HepG2 (cell line): ENCODE measurements at regions not wholly inside any gene's neighbourhood (a gene's known extent, or its start where the extent isn't known, plus 50 kb on each side); places are given as distances from the start of the nearest gene placed in this dataset.

Experiments used
- ARID2 ChIP-seq: sonication (generic); formaldehyde crosslinking; IDR thresholded peaks from 2 replicates; pipeline ENCODE4 v1.8.1; 2022; ENCODE audit warnings: mild to moderate bottlenecking, missing genetic modification reagents, borderline replicate concordance
- HHEX ChIP-seq: IDR thresholded peaks from 2 replicates; pipeline ENCODE4 v1.6.1; 2016; ENCODE audit warnings: control low read depth
- MATR3 ChIP-seq: sonication (generic); formaldehyde crosslinking; IDR thresholded peaks from 2 replicates; pipeline ENCODE4 v1.4.0; 2020; ENCODE audit warnings: missing genetic modification reagents
- MIER2 ChIP-seq: IDR thresholded peaks from 2 replicates; pipeline ENCODE4 v1.6.1; 2016; ENCODE audit warnings: missing biosample characterization, missing genetic modification reagents
- NPAS2 ChIP-seq: sonication (generic); formaldehyde crosslinking; IDR thresholded peaks from 2 replicates; pipeline ENCODE4 v1.8.0; 2022; ENCODE audit warnings: mild to moderate bottlenecking, missing genetic modification reagents, borderline replicate concordance
- SNAPC2 ChIP-seq: sonication (generic); formaldehyde crosslinking; IDR thresholded peaks from 2 replicates; pipeline ENCODE4 v1.8.1; 2022; ENCODE audit warnings: mild to moderate bottlenecking, missing genetic modification reagents
- SP5 ChIP-seq: IDR thresholded peaks from 2 replicates; pipeline ENCODE4 v1.6.1; 2016; ENCODE audit warnings: low read depth, borderline replicate concordance
- TEAD2 ChIP-seq: sonication (generic); formaldehyde crosslinking; IDR thresholded peaks from 2 replicates; pipeline ENCODE4 v1.9.0; 2021; ENCODE audit warnings: missing genetic modification reagents
- YEATS4 ChIP-seq: sonication (generic); formaldehyde crosslinking; IDR thresholded peaks from 2 replicates; pipeline ENCODE4 v1.4.0; 2020; ENCODE audit warnings: missing genetic modification reagents, borderline replicate concordance
- ZMYM4 ChIP-seq: sonication (generic); formaldehyde crosslinking; IDR thresholded peaks from 2 replicates; pipeline ENCODE4 v1.8.1; 2023; ENCODE audit warnings: mild to moderate bottlenecking, missing genetic modification reagents
- ZNF230 ChIP-seq: sonication (generic); formaldehyde crosslinking; IDR thresholded peaks from 2 replicates; pipeline ENCODE4 v1.4.0; 2020; ENCODE audit warnings: mild to moderate bottlenecking, missing genetic modification reagents
- ZNF234 ChIP-seq: sonication (generic); formaldehyde crosslinking; conservative IDR thresholded peaks from 2 replicates; pipeline ENCODE4 v1.5.1; 2020; ENCODE audit warnings: mild to moderate bottlenecking, missing genetic modification reagents
- ZNF510 ChIP-seq: sonication (generic); formaldehyde crosslinking; IDR thresholded peaks from 2 replicates; pipeline ENCODE4 v1.4.0; 2020; ENCODE audit warnings: low read depth, mild to moderate bottlenecking, missing genetic modification reagents
- ZNF780A ChIP-seq: sonication (generic); formaldehyde crosslinking; IDR thresholded peaks from 2 replicates; pipeline ENCODE4 v1.8.0; 2022; ENCODE audit warnings: mild to moderate bottlenecking, missing genetic modification reagents, moderate library complexity
- ZNF816 ChIP-seq: sonication (generic); formaldehyde crosslinking; IDR thresholded peaks from 2 replicates; pipeline ENCODE4 v1.8.0; 2022; ENCODE audit warnings: missing genetic modification reagents, mild to moderate bottlenecking, borderline replicate concordance
- ZNF891 ChIP-seq: sonication (generic); formaldehyde crosslinking; IDR thresholded peaks from 2 replicates; pipeline ENCODE4 v1.5.0; 2020; ENCODE audit warnings: mild to moderate bottlenecking, missing genetic modification reagents
- ZSCAN25 ChIP-seq: sonication (generic); formaldehyde crosslinking; IDR thresholded peaks from 2 replicates; pipeline ENCODE4 v1.8.0; 2022; ENCODE audit warnings: mild to moderate bottlenecking, missing genetic modification reagents
- TF ChIP-seq, protein P1 (sequence below): sonication (generic); formaldehyde crosslinking; IDR thresholded peaks from 2 replicates; pipeline ENCODE4 v1.8.1; 2023; ENCODE audit warnings: missing genetic modification reagents, inconsistent platforms, borderline replicate concordance
- TF ChIP-seq, protein P2 (sequence below): sonication (generic); formaldehyde crosslinking; IDR thresholded peaks from 2 replicates; pipeline ENCODE4 v1.5.1; 2020; ENCODE audit warnings: mild to moderate bottlenecking, missing genetic modification reagents, borderline replicate concordance
- TF ChIP-seq, protein P3 (sequence below): sonication (generic); formaldehyde crosslinking; IDR thresholded peaks from 2 replicates; pipeline ENCODE4 v1.8.0; 2022; ENCODE audit warnings: mild to moderate bottlenecking, missing genetic modification reagents; ENCODE audit not compliant: insufficient replicate concordance
- TF ChIP-seq, protein P4 (sequence below): sonication (generic); formaldehyde crosslinking; IDR thresholded peaks from 2 replicates; pipeline ENCODE4 v1.4.0; 2020; ENCODE audit warnings: missing genetic modification reagents

GRCh38 chr2:145822892-145823534, 1303.1 kb upstream of the ZEB2 start (continued):
- TF ChIP-seq YEATS4 (CRISPR knock-in tag) (peak; percentile 57; the same call in 1 of the 2 replicates), NPAS2 (CRISPR knock-in tag) (no peak), ZNF780A (CRISPR knock-in tag) (no peak), MATR3 (CRISPR knock-in tag) (no peak), ZMYM4 (CRISPR knock-in tag) (peak; percentile 81; the same call in 1 of the 2 replicates), HHEX (CRISPR knock-in tag) (peak; percentile 79), ARID2 (CRISPR knock-in tag) (no peak), TEAD2 (CRISPR knock-in tag) (no peak), SNAPC2 (CRISPR knock-in tag) (peak; percentile 62; the same call in 1 of the 2 replicates), ZNF891 (no peak), ZNF510 (CRISPR knock-in tag) (0 out of 2 replicates have a peak, but pooled peaks have one; percentile 75), ZNF230 (CRISPR knock-in tag) (no peak), ZNF816 (CRISPR knock-in tag) (no peak; the same call in 1 of the 2 replicates), MIER2 (CRISPR knock-in tag) (0 out of 2 replicates have a peak, but pooled peaks have one; percentile 37), ZNF234 (CRISPR knock-in tag) (no peak), SP5 (CRISPR knock-in tag) (peak; percentile 80; the same call in 1 of the 2 replicates), ZSCAN25 (CRISPR knock-in tag) (no peak)
- TF ChIP-seq, protein P1, sequence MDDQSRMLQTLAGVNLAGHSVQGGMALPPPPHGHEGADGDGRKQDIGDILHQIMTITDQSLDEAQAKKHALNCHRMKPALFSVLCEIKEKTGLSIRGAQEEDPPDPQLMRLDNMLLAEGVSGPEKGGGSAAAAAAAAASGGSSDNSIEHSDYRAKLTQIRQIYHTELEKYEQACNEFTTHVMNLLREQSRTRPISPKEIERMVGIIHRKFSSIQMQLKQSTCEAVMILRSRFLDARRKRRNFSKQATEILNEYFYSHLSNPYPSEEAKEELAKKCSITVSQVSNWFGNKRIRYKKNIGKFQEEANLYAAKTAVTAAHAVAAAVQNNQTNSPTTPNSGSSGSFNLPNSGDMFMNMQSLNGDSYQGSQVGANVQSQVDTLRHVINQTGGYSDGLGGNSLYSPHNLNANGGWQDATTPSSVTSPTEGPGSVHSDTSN (CRISPR knock-in tag), result no peak
- TF ChIP-seq, protein P2, sequence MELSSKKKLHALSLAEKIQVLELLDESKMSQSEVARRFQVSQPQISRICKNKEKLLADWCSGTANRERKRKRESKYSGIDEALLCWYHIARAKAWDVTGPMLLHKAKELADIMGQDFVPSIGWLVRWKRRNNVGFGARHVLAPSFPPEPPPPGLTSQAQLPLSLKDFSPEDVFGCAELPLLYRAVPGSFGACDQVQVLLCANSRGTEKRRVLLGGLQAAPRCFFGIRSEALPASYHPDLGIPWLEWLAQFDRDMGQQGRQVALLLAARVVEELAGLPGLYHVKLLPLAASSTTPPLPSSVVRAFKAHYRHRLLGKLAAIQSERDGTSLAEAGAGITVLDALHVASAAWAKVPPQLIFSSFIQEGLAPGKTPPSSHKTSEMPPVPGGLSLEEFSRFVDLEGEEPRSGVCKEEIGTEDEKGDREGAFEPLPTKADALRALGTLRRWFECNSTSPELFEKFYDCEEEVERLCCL, result no peak
- TF ChIP-seq, protein P3, sequence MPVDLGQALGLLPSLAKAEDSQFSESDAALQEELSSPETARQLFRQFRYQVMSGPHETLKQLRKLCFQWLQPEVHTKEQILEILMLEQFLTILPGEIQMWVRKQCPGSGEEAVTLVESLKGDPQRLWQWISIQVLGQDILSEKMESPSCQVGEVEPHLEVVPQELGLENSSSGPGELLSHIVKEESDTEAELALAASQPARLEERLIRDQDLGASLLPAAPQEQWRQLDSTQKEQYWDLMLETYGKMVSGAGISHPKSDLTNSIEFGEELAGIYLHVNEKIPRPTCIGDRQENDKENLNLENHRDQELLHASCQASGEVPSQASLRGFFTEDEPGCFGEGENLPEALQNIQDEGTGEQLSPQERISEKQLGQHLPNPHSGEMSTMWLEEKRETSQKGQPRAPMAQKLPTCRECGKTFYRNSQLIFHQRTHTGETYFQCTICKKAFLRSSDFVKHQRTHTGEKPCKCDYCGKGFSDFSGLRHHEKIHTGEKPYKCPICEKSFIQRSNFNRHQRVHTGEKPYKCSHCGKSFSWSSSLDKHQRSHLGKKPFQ (CRISPR knock-in tag), result no peak
- TF ChIP-seq, protein P4, sequence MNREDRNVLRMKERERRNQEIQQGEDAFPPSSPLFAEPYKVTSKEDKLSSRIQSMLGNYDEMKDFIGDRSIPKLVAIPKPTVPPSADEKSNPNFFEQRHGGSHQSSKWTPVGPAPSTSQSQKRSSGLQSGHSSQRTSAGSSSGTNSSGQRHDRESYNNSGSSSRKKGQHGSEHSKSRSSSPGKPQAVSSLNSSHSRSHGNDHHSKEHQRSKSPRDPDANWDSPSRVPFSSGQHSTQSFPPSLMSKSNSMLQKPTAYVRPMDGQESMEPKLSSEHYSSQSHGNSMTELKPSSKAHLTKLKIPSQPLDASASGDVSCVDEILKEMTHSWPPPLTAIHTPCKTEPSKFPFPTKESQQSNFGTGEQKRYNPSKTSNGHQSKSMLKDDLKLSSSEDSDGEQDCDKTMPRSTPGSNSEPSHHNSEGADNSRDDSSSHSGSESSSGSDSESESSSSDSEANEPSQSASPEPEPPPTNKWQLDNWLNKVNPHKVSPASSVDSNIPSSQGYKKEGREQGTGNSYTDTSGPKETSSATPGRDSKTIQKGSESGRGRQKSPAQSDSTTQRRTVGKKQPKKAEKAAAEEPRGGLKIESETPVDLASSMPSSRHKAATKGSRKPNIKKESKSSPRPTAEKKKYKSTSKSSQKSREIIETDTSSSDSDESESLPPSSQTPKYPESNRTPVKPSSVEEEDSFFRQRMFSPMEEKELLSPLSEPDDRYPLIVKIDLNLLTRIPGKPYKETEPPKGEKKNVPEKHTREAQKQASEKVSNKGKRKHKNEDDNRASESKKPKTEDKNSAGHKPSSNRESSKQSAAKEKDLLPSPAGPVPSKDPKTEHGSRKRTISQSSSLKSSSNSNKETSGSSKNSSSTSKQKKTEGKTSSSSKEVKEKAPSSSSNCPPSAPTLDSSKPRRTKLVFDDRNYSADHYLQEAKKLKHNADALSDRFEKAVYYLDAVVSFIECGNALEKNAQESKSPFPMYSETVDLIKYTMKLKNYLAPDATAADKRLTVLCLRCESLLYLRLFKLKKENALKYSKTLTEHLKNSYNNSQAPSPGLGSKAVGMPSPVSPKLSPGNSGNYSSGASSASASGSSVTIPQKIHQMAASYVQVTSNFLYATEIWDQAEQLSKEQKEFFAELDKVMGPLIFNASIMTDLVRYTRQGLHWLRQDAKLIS (CRISPR knock-in tag), result no peak
